ENCODE measurements at regions not wholly inside any gene's neighbourhood (a gene's known extent, or its start where the extent isn't known, plus 50 kb on each side); places are given as distances from the start of the nearest gene placed in this dataset.

GRCh38 chr5:60066502-60066901 is 173.0 kb upstream of the PDE4D start:
- no peak for TF ChIP-seq CTCF (IDR thresholded peaks at IDR 0.05)
- no peak for TF ChIP-seq POLR2A (IDR thresholded peaks at IDR 0.05)
